ENCODE measurements at regions not wholly inside any gene's neighbourhood (a gene's known extent, or its start where the extent isn't known, plus 50 kb on each side); places are given as distances from the start of the nearest gene placed in this dataset.
"Not testable (repeated sequence)": the region's sequence is repeated elsewhere in the genome, so short reads cannot be mapped to it uniquely, and the experiment has no call there.

- DNase-seq (ENCODE audit: low read depth) = no peak
Observed at GRCh38 chr18:4541588-4541987, 86.5 kb upstream of the DLGAP1 start.

DNA sequence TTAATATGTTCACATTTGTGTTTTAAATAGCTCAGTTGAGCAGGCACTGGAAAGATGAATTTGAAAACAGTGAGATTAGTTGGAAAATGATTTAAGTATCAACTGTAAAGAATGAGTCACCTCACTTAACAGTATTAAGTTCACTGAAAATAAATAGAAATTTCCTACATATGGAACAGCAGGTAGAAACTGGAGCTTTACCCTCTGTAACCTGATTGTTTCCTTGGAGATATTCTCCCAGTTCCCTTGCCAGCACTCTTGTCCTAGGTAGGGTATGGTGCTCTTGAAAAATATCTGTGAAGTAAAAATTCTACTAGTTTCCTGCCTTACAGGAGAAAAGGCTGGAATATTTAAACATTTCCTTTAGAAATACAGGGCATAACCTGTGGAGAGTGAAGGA, 81.3 kb upstream of the DLGAP1 start:
- no peak for DNase-seq (ENCODE audit: low read depth)

GRCh38 chr18:4528405-4528804, 73.3 kb upstream of the DLGAP1 start:
- DNase-seq (ENCODE audit: low read depth) = no peak

- not testable (repeated sequence) for DNase-seq (ENCODE audit: low read depth)
Observed at GRCh38 chr18:4527826-4528225, 72.7 kb upstream of the DLGAP1 start.

GRCh38 chr18:4524096-4524495, 69.0 kb upstream of the DLGAP1 start:
- no peak for DNase-seq (ENCODE audit: low read depth)

DNA sequence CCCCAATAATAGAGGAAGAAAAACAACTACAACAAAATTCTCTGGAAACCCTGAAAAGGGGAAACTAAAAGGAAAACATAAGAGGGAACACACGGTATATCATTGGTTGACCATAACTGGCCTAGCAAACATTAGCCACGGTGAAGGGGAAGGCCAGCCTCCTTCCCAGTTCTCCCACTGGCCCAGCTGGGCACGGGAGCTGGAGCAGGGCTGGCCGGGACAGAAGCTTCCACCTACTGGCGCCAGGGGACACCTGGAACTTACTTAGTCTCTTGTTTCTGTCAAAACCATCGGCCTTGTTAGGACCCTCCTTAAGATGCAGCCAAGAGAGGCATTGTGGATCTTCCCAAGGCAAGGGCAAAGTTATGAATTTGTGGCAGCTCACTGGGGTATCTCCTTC, 56.1 kb upstream of the DLGAP1 start:
- DNase-seq (ENCODE audit: low read depth) = no peak

GRCh38 chr18:4510711-4511110, 55.6 kb upstream of the DLGAP1 start:
- DNase-seq (ENCODE audit: low read depth) = no peak

GRCh38 chr18:4510160-4510559, 55.1 kb upstream of the DLGAP1 start:
- DNase-seq (ENCODE audit: low read depth) = no peak
